22Rv1 (cell line): ENCODE measurements at regions not wholly inside any gene's neighbourhood (a gene's known extent, or its start where the extent isn't known, plus 50 kb on each side); places are given as distances from the start of the nearest gene placed in this dataset.
A peak's percentile ranks its signal among the peaks of the same experiment; 100 is the strongest.

Experiments used
- H3K27ac ChIP-seq: fragments of 450-650 bp; 2 replicates; pipeline ENCODE4 v1.5.1; 2017
- ZFX ChIP-seq: fragments of 450-650 bp; IDR thresholded peaks from 2 replicates; pipeline ENCODE4 v1.6.1; 2017; ENCODE audit warnings: antibody characterized with exemption, borderline replicate concordance
- TF ChIP-seq, protein P1 (sequence below): fragments of 450-650 bp; IDR thresholded peaks from 2 replicates; pipeline ENCODE4 v1.5.1; 2017; ENCODE audit warnings: mild to moderate bottlenecking

DNA sequence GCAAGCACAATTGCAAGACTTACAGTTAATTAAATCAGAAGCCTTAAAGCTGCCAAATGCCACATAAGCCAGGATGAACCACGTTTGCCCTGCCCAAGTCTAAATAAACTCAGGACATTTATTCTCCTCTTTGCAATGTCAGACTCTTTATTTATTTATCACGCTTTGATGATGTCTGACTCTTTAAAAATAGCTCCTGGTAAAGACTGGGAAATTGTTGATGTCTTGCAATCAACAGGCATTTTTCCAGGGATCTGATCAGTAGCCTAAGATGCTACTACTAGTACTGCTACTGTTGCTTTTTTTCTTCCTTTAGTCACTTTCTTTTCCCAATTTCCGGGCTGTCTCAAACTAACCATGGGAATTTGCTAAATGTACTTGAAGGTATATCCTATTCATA, 365.8 kb upstream of the MARCKS start:
- TF ChIP-seq ZFX, result no peak
- TF ChIP-seq, protein P1, sequence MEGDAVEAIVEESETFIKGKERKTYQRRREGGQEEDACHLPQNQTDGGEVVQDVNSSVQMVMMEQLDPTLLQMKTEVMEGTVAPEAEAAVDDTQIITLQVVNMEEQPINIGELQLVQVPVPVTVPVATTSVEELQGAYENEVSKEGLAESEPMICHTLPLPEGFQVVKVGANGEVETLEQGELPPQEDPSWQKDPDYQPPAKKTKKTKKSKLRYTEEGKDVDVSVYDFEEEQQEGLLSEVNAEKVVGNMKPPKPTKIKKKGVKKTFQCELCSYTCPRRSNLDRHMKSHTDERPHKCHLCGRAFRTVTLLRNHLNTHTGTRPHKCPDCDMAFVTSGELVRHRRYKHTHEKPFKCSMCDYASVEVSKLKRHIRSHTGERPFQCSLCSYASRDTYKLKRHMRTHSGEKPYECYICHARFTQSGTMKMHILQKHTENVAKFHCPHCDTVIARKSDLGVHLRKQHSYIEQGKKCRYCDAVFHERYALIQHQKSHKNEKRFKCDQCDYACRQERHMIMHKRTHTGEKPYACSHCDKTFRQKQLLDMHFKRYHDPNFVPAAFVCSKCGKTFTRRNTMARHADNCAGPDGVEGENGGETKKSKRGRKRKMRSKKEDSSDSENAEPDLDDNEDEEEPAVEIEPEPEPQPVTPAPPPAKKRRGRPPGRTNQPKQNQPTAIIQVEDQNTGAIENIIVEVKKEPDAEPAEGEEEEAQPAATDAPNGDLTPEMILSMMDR, result no peak
- peak overlapping the region; percentile 56 for H3K27ac ChIP-seq

DNA sequence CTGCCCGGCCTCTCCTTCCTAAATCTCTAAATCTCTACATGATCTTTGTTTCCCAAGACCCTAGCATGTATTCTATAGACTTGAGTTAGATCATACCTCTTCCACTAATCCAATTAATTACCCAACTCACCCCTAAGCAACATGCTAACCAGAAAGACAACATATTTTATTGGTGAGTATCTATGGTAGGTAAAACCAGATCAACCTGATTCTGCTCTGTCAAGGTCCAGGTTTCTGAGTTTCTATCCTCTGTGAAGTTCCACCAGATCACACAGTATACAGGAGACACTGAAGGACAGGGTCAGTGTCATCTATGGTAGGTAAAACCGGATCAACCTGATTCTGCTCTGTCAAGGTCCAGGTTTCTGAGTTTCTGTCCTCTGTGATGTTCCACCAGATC, 363.2 kb upstream of the MARCKS start:
- TF ChIP-seq ZFX, result no peak
- TF ChIP-seq, protein P1, result no peak
- H3K27ac ChIP-seq, result no peak overlapping the region

DNA sequence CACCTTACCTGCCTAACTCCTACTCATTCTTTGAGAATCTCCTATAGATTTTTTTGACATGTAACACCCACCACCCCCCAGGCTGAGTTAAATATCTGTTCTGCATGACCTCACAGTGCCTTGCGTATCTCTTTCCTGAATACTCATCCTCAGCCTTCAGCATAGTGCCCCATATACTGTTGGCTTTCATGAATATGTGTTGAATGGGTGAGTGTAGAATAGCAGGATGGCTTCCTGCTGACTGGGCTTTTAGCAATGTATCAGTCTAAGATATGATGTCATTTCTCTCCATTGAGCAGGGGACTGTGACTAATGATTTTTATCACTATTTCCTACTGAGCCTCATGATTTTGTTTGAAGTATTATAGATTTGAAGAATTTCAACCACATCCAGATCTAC, 361.6 kb upstream of the MARCKS start:
- TF ChIP-seq, protein P1, result no peak
- no peak for TF ChIP-seq ZFX
- no peak overlapping the region for H3K27ac ChIP-seq

DNA sequence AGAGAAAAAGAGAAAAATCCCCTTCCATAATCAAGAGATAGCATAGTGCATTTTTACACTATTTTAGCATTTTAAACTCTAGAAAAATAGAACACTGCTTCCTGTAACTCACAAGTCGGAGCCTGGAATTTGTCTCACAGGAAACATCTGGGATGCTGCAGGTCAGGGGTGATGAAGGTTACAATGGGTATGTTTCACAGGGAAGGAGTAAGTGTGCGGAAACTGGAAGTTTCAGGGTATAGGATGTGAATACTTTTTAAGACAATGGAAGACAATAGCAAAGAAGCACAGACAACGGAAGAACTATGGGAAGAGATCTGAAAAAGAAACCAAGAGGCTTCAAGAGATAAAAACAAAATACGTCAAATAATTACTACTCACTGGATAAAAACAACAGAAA, 361.0 kb upstream of the MARCKS start:
- TF ChIP-seq, protein P1, result no peak
- TF ChIP-seq ZFX, result no peak
- no peak overlapping the region for H3K27ac ChIP-seq

DNA sequence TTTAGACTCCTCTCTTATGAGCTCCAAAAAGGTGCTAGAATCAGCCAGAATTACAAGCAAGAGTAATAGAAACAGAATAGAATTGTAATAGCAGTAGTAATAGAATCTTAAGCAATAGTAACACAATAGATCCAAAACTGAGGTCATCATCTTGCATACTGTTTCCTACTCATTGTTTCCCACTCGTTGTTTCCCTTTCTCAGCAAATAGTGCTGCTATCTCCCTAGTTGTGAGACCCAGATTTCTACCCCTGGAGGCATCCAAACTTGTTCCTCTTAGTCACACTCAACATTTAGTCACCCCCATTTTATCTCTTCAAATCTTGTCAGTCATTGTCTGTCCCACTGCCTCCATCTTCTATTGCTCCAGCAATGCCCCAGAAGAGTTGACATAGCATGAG, 356.9 kb upstream of the MARCKS start:
- H3K27ac ChIP-seq, result no peak overlapping the region
- TF ChIP-seq ZFX, result no peak
- TF ChIP-seq, protein P1, result no peak

DNA sequence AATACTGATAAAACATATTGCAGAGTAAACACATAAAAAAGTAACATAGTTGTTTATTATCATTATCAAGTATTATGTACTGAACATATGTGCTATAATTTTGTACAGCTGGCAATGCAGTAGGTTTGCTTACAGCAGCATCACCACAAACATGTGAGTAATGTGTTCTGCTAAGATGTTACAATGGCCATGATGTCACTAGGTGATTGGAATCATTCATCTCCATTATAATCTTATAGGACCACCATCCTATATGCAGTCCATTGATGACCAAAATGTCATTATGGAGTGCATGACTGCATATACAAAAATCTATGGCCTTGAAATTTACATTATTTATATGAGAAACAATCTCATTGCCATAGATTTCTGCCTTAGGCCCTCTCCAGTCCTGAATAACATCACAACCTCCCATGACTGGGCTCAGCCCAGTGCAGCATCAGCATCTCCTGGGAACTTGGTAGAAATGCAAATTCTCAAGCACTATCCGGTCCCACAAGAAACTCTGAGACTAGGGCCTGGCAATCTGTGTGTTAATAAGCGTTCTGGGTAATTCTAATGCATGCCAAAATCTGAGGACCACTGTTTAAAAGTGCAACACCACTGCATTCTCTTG, 352.0 kb upstream of the MARCKS start:
- no peak overlapping the region for H3K27ac ChIP-seq
- TF ChIP-seq, protein P1, result no peak
- TF ChIP-seq ZFX, result no peak

DNA sequence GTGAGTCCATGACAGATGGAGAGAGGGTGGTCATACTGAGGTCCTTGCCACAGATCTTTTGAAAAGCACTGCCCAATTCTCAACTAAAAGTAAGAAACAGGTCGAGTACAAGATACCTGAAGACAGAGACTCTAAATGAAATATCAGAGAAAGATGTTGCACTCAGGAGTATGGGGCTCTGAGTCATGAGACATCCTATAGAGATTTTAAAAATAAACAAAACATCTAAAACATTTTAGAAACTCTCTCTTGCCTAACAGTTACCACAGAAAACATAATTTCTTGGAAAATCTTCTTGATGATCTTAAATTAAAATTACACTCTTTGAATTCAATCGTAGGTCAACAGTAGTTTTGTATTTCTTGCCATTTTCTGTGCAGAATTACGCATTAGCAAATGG, 348.9 kb upstream of the MARCKS start:
- TF ChIP-seq, protein P1, result no peak
- no peak overlapping the region for H3K27ac ChIP-seq
